ENCODE measurements at regions not wholly inside any gene's neighbourhood (a gene's known extent, or its start where the extent isn't known, plus 50 kb on each side); places are given as distances from the start of the nearest gene placed in this dataset.

- no peak for TF ChIP-seq Cebpa-rat (IDR thresholded peaks at IDR 0.05)
- no peaks in the 10 kb centered on the region for H3K4me1 ChIP-seq
- H3K27me3 ChIP-seq, result no peaks in the 10 kb centered on the region
- no peak overlapping the region for H3K27ac ChIP-seq
- H4K20me1 ChIP-seq, result no peaks in the 10 kb centered on the region
- H3K4me3 ChIP-seq, result no peak overlapping the region
- no peak overlapping the region for H3K4me2 ChIP-seq
- no peaks in the 10 kb centered on the region for H3K36me3 ChIP-seq
- no peak overlapping the region for H3K9ac ChIP-seq
- H3K9me3 ChIP-seq, result no peaks in the 10 kb centered on the region
Measured at GRCh38 chr3:82355228-82355627, 593.8 kb upstream of the GBE1 start.

DNA sequence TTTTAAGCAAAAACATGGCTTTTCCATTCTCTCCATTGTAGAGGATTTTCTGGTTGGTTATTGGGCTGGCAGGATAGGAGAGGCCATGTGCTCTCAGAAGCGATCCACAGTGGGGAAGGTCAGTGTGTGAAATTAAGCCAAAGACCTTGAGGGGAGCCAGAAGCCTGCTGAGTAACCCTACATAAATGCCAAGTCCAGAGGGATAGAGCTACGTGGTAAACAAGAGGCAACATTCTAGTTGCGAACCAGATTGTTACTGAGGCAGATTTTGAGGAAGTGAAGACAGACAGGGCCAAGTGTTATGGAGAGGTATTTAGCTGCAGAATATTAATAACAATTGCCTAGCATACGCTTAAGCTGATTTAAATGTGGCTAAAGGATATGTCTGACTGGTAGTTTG, 592.8 kb upstream of the GBE1 start:
- H3K4me2 ChIP-seq, result no peak overlapping the region
- H3K36me3 ChIP-seq, result no peaks in the 10 kb centered on the region
- H3K9ac ChIP-seq, result no peak overlapping the region
- H4K20me1 ChIP-seq, result no peaks in the 10 kb centered on the region
- no peaks in the 10 kb centered on the region for H3K9me3 ChIP-seq
- TF ChIP-seq Cebpa-rat (IDR thresholded peaks at IDR 0.05), result no peak
- H3K4me3 ChIP-seq, result no peak overlapping the region
- no peaks in the 10 kb centered on the region for H3K4me1 ChIP-seq
- H3K27ac ChIP-seq, result no peak overlapping the region
- no peaks in the 10 kb centered on the region for H3K27me3 ChIP-seq

GRCh38 chr3:82353306-82354171, 592.1 kb upstream of the GBE1 start:
- Histone ChIP-seq H4K20me1 (no peaks in the 10 kb centered on the region), H3K36me3 (no peaks in the 10 kb centered on the region), H3K4me1 (no peaks in the 10 kb centered on the region), H3K4me2 (no peak overlapping the region), H3K27me3 (no peaks in the 10 kb centered on the region), H3K4me3 (no peak overlapping the region), H3K9ac (no peak overlapping the region), H3K9me3 (no peaks in the 10 kb centered on the region), H3K27ac (no peak overlapping the region)
- no peak for TF ChIP-seq Cebpa-rat (IDR thresholded peaks at IDR 0.05)

GRCh38 chr3:82347585-82347984, 586.1 kb upstream of the GBE1 start:
- H3K4me1 ChIP-seq, result no peaks in the 10 kb centered on the region
- no peaks in the 10 kb centered on the region for H4K20me1 ChIP-seq
- no peak for TF ChIP-seq Cebpa-rat (IDR thresholded peaks at IDR 0.05)
- H3K36me3 ChIP-seq, result no peaks in the 10 kb centered on the region
- H3K27me3 ChIP-seq, result no peaks in the 10 kb centered on the region
- no peak overlapping the region for H3K4me3 ChIP-seq
- no peak overlapping the region for H3K9ac ChIP-seq
- no peak overlapping the region for H3K4me2 ChIP-seq
- H3K9me3 ChIP-seq, result no peaks in the 10 kb centered on the region
- H3K27ac ChIP-seq, result no peak overlapping the region

DNA sequence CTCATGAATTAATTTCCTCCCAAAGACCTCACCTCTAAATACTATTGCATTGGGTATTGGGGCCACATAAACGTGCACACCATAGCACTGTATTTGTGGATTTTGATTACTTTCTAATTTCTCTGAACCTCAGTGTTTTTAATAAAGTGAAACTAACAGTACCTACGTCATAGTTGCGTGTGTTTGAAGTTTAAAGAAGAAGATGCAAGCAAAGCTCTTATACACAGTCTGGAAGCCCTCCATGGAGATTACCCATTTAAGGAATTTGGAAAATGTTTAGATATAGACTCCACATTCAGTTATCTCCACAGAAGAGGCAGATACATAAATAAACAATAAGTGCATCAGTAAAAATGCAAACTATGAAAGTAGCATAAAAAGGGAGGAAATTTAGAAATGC, 581.1 kb upstream of the GBE1 start:
- H3K36me3 ChIP-seq, result no peaks in the 10 kb centered on the region
- H3K27me3 ChIP-seq, result no peaks in the 10 kb centered on the region
- H3K9ac ChIP-seq, result no peak overlapping the region
- H3K4me3 ChIP-seq, result no peak overlapping the region
- H3K4me1 ChIP-seq, result no peaks in the 10 kb centered on the region
- H3K9me3 ChIP-seq, result no peaks in the 10 kb centered on the region
- H3K4me2 ChIP-seq, result no peak overlapping the region
- no peaks in the 10 kb centered on the region for H4K20me1 ChIP-seq
- TF ChIP-seq Cebpa-rat (IDR thresholded peaks at IDR 0.05), result no peak
- no peak overlapping the region for H3K27ac ChIP-seq

- Histone ChIP-seq H3K4me2 (no peak overlapping the region), H3K9me3 (no peaks in the 10 kb centered on the region), H3K27ac (no peak overlapping the region), H3K9ac (no peak overlapping the region), H3K27me3 (no peaks in the 10 kb centered on the region), H4K20me1 (no peaks in the 10 kb centered on the region), H3K4me3 (no peak overlapping the region), H3K4me1 (no peaks in the 10 kb centered on the region), H3K36me3 (no peaks in the 10 kb centered on the region)
- TF ChIP-seq Cebpa-rat (IDR thresholded peaks at IDR 0.05), result no peak
Measured at GRCh38 chr3:82329300-82329699, 567.9 kb upstream of the GBE1 start.

DNA sequence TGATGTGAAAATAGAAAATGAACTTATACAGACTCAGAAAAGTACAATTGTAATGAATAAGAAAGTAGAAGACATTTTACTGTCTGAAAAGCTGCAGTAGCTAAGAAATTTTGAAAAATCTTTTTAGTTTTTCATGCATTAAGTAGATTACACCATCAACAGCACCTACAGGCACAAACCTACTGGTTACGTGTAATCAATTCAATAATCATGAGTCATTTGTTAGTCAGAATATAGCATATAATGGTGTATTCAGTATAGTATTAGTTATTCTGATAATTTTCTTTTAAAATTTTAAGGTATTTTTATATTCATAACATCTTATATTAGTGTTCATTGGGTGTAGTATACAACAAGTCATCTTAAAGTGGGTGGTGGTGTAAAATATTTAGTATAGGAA, 550.5 kb upstream of the GBE1 start:
- H3K36me3 ChIP-seq, result no peaks in the 10 kb centered on the region
- H4K20me1 ChIP-seq, result no peaks in the 10 kb centered on the region
- TF ChIP-seq Cebpa-rat (IDR thresholded peaks at IDR 0.05), result no peak
- no peak overlapping the region for H3K4me2 ChIP-seq
- H3K27ac ChIP-seq, result no peak overlapping the region
- H3K4me3 ChIP-seq, result no peak overlapping the region
- no peaks in the 10 kb centered on the region for H3K4me1 ChIP-seq
- H3K27me3 ChIP-seq, result no peaks in the 10 kb centered on the region
- H3K9ac ChIP-seq, result no peak overlapping the region
- no peaks in the 10 kb centered on the region for H3K9me3 ChIP-seq

- Histone ChIP-seq H3K36me3 (no peaks in the 10 kb centered on the region), H3K4me2 (no peak overlapping the region), H3K4me1 (no peaks in the 10 kb centered on the region), H3K27ac (no peak overlapping the region), H4K20me1 (no peaks in the 10 kb centered on the region), H3K27me3 (no peaks in the 10 kb centered on the region), H3K4me3 (no peak overlapping the region), H3K9me3 (no peaks in the 10 kb centered on the region), H3K9ac (no peak overlapping the region)
- no peak for TF ChIP-seq Cebpa-rat (IDR thresholded peaks at IDR 0.05)
Measured at GRCh38 chr3:82308755-82309154, 547.3 kb upstream of the GBE1 start.

GRCh38 chr3:82306189-82306588, 544.7 kb upstream of the GBE1 start:
- Histone ChIP-seq H3K9ac (no peak overlapping the region), H3K4me2 (no peak overlapping the region), H3K27me3 (no peaks in the 10 kb centered on the region), H3K9me3 (no peaks in the 10 kb centered on the region), H3K4me3 (no peak overlapping the region), H3K4me1 (no peaks in the 10 kb centered on the region), H3K27ac (no peak overlapping the region), H4K20me1 (no peaks in the 10 kb centered on the region), H3K36me3 (no peaks in the 10 kb centered on the region)
- TF ChIP-seq Cebpa-rat (IDR thresholded peaks at IDR 0.05), result no peak

DNA sequence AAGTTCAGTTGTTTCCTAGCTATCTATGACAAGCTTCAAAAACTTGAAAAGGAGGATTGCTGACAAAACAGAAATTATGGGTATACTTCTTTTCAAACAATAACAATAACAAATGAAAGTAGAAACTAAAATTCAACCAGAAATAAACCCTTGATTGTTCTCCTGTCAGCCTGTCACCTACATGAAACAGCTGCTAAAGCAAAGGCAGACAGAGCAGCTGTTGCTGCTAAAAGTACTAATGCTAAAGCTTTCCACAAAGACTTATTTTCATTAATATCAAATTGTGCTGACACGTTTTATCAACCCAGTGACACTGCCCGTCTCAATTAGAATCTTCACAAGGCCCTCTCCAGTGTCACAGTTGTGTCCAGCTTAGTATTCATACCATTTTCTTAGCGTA, 533.2 kb upstream of the GBE1 start:
- no peak overlapping the region for H3K4me2 ChIP-seq

More for the DNA sequence above, 533.2 kb upstream of the GBE1 start:
- H3K4me3 ChIP-seq, result no peak overlapping the region
- H3K27me3 ChIP-seq, result no peaks in the 10 kb centered on the region
- no peak overlapping the region for H3K27ac ChIP-seq
- no peaks in the 10 kb centered on the region for H3K9me3 ChIP-seq
- H4K20me1 ChIP-seq, result no peaks in the 10 kb centered on the region
- no peak overlapping the region for H3K9ac ChIP-seq
- H3K36me3 ChIP-seq, result no peaks in the 10 kb centered on the region
- no peak for TF ChIP-seq Cebpa-rat (IDR thresholded peaks at IDR 0.05)
- no peaks in the 10 kb centered on the region for H3K4me1 ChIP-seq
